ES-I3 (cell line): ENCODE measurements at regions not wholly inside any gene's neighbourhood (a gene's known extent, or its start where the extent isn't known, plus 50 kb on each side); places are given as distances from the start of the nearest gene placed in this dataset.

Source experiments
- H3K36me3 ChIP-seq: 2 replicates; pipeline ENCODE4 v1.6.1; 2013; ENCODE audit warnings: mild to moderate bottlenecking, low read length, control low read depth, moderate library complexity; ENCODE audit not compliant: insufficient read depth
- H3K4me1 ChIP-seq: 2 replicates; pipeline ENCODE4 v1.6.1; 2013; ENCODE audit warnings: mild to moderate bottlenecking, control low read depth, low read length; ENCODE audit not compliant: insufficient read depth
- H3K9ac ChIP-seq: 2 replicates; pipeline ENCODE4 v1.6.1; 2013; ENCODE audit warnings: low read depth, mild to moderate bottlenecking, low read length, moderate library complexity
- H3K9me3 ChIP-seq: 2 replicates; pipeline ENCODE4 v1.6.1; 2013; ENCODE audit warnings: mild to moderate bottlenecking, low read length, moderate library complexity; ENCODE audit not compliant: control insufficient read depth, insufficient read depth

GRCh38 chr5:107149243-107150005, 521.3 kb downstream of the EFNA5 start:
- Histone ChIP-seq H3K9ac (no peak overlapping the region), H3K4me1 (no peaks in the 10 kb centered on the region), H3K9me3 (no peaks in the 10 kb centered on the region), H3K36me3 (no peaks in the 10 kb centered on the region)

GRCh38 chr5:107147589-107147988, 523.1 kb downstream of the EFNA5 start:
- no peaks in the 10 kb centered on the region for H3K36me3 ChIP-seq
- no peak overlapping the region for H3K9ac ChIP-seq
- no peaks in the 10 kb centered on the region for H3K4me1 ChIP-seq
- no peaks in the 10 kb centered on the region for H3K9me3 ChIP-seq

GRCh38 chr5:107146901-107147300, 523.8 kb downstream of the EFNA5 start:
- Histone ChIP-seq H3K4me1 (no peaks in the 10 kb centered on the region), H3K9me3 (no peaks in the 10 kb centered on the region), H3K36me3 (no peaks in the 10 kb centered on the region), H3K9ac (no peak overlapping the region)

GRCh38 chr5:107135391-107135790, 535.3 kb downstream of the EFNA5 start:
- H3K9ac ChIP-seq, result no peak overlapping the region
- H3K4me1 ChIP-seq, result 0 out of 2 replicates have a peak, but pooled peaks cover 6% of the 10 kb centered on the region
- peaks cover 3% of the 10 kb centered on the region; the same call in 1 of the 2 replicates for H3K9me3 ChIP-seq
- no peaks in the 10 kb centered on the region for H3K36me3 ChIP-seq

GRCh38 chr5:107134931-107135330, 535.8 kb downstream of the EFNA5 start:
- Histone ChIP-seq H3K4me1 (0 out of 2 replicates have a peak, but pooled peaks cover 6% of the 10 kb centered on the region), H3K9me3 (peaks cover under 1% of the 10 kb centered on the region; the same call in 1 of the 2 replicates), H3K36me3 (no peaks in the 10 kb centered on the region), H3K9ac (no peak overlapping the region)

GRCh38 chr5:107129051-107129450, 541.7 kb downstream of the EFNA5 start:
- no peaks in the 10 kb centered on the region for H3K4me1 ChIP-seq
- no peaks in the 10 kb centered on the region for H3K36me3 ChIP-seq
- H3K9ac ChIP-seq, result no peak overlapping the region
- H3K9me3 ChIP-seq, result no peaks in the 10 kb centered on the region

GRCh38 chr5:107127878-107128277, 542.9 kb downstream of the EFNA5 start:
- H3K9me3 ChIP-seq, result no peaks in the 10 kb centered on the region
- H3K9ac ChIP-seq, result no peak overlapping the region
- no peaks in the 10 kb centered on the region for H3K36me3 ChIP-seq
- no peaks in the 10 kb centered on the region for H3K4me1 ChIP-seq

GRCh38 chr5:107126341-107126740, 544.4 kb downstream of the EFNA5 start:
- no peaks in the 10 kb centered on the region for H3K4me1 ChIP-seq
- no peaks in the 10 kb centered on the region for H3K36me3 ChIP-seq
- H3K9me3 ChIP-seq, result no peaks in the 10 kb centered on the region
- no peak overlapping the region for H3K9ac ChIP-seq

GRCh38 chr5:107124376-107124775, 546.4 kb downstream of the EFNA5 start:
- Histone ChIP-seq H3K9ac (no peak overlapping the region), H3K9me3 (no peaks in the 10 kb centered on the region), H3K4me1 (peaks cover 5% of the 10 kb centered on the region; the same call in 1 of the 2 replicates), H3K36me3 (no peaks in the 10 kb centered on the region)

GRCh38 chr5:107123014-107123413, 547.7 kb downstream of the EFNA5 start:
- Histone ChIP-seq H3K4me1 (peaks cover 15% of the 10 kb centered on the region), H3K9ac (no peak overlapping the region), H3K9me3 (no peaks in the 10 kb centered on the region), H3K36me3 (no peaks in the 10 kb centered on the region)

GRCh38 chr5:107121793-107122519, 548.8 kb downstream of the EFNA5 start:
- H3K36me3 ChIP-seq, result no peaks in the 10 kb centered on the region
- peaks cover 21% of the 10 kb centered on the region for H3K4me1 ChIP-seq
- no peak overlapping the region for H3K9ac ChIP-seq
- H3K9me3 ChIP-seq, result no peaks in the 10 kb centered on the region

- Histone ChIP-seq H3K9ac (no peak overlapping the region), H3K4me1 (peaks cover 21% of the 10 kb centered on the region)
Measured at GRCh38 chr5:107119656-107120055, 551.1 kb downstream of the EFNA5 start.

GRCh38 chr5:107118184-107119019, 552.3 kb downstream of the EFNA5 start:
- H3K4me1 ChIP-seq, result peaks cover 21% of the 10 kb centered on the region
- H3K36me3 ChIP-seq, result no peaks in the 10 kb centered on the region
- peak overlapping the region; percentile 3; the same call in 1 of the 2 replicates for H3K9ac ChIP-seq
- H3K9me3 ChIP-seq, result no peaks in the 10 kb centered on the region

More at GRCh38 chr5:107119656-107120055, 551.1 kb downstream of the EFNA5 start:
- Histone ChIP-seq H3K9me3 (no peaks in the 10 kb centered on the region), H3K36me3 (no peaks in the 10 kb centered on the region)

- no peaks in the 10 kb centered on the region for H3K9me3 ChIP-seq
- H3K9ac ChIP-seq, result no peak overlapping the region
- H3K4me1 ChIP-seq, result 0 out of 2 replicates have a peak, but pooled peaks cover 3% of the 10 kb centered on the region
- no peaks in the 10 kb centered on the region for H3K36me3 ChIP-seq
Measured at GRCh38 chr5:107112216-107112615, 558.5 kb downstream of the EFNA5 start.
